CD8-positive, alpha-beta memory T cell (primary cell): ENCODE measurements at regions not wholly inside any gene's neighbourhood (a gene's known extent, or its start where the extent isn't known, plus 50 kb on each side); places are given as distances from the start of the nearest gene placed in this dataset.

Experiments
- CTCF ChIA-PET: fragments of 350-600 bp; sonication (Branson Sonifier 250); formaldehyde crosslinking; loops from one replicate; lab custom pipeline; 2021; ENCODE audit warnings: antibody characterized with exemption; lab: Charles Lee
- POLR2A ChIA-PET: fragments of 350-600 bp; sonication (Branson Sonifier 250); formaldehyde crosslinking; loops from one replicate; lab custom pipeline; 2021; ENCODE audit warnings: antibody characterized with exemption; lab: Charles Lee
- DNase-seq, 5 donors: peaks; one replicate each; pipeline versions ENCODE4 v3.0.0 to v3.0.0-alpha.2; 2020 to 2022; ENCODE audit warnings: mixed read lengths in 1 of 5
- H3K27ac ChIP-seq: one replicate; pipeline ENCODE4 v1.7.0; 2013; ENCODE audit warnings: low read depth, mild to moderate bottlenecking, low read length, moderate library complexity
- H3K27me3 ChIP-seq: 2 replicates; pipeline ENCODE4 v1.7.0; 2013; ENCODE audit warnings: low read length, mild to moderate bottlenecking; ENCODE audit not compliant: insufficient read depth, poor library complexity, severe bottlenecking
- H3K36me3 ChIP-seq: 2 replicates; pipeline ENCODE4 v1.7.0; 2013; ENCODE audit warnings: mild to moderate bottlenecking, low read length, moderate library complexity; ENCODE audit not compliant: insufficient read depth
- H3K4me1 ChIP-seq: 2 replicates; pipeline ENCODE4 v1.7.0; 2013; ENCODE audit warnings: mild to moderate bottlenecking, low read length, moderate library complexity; ENCODE audit not compliant: insufficient read depth
- H3K4me3 ChIP-seq: 2 replicates; pipeline ENCODE4 v1.7.0; 2013; ENCODE audit warnings: mild to moderate bottlenecking, low read length
- H3K9me3 ChIP-seq: 2 replicates; pipeline ENCODE4 v1.7.0; 2013; ENCODE audit warnings: mild to moderate bottlenecking, low read length
- H3K27ac Mint-ChIP-seq, 8 donors: one replicate each; pipeline ENCODE4 v1.8.0; 2020 to 2021; ENCODE audit warnings: mixed read lengths in 8 of 8, mild to moderate bottlenecking in 6 of 8, inconsistent platforms in 3 of 8, moderate library complexity in 3 of 8
- H3K27me3 Mint-ChIP-seq, 2 donors: one replicate each; pipeline ENCODE4 v1.8.0; 2020 to 2021; ENCODE audit warnings: mixed read lengths in 2 of 2, mild to moderate bottlenecking in 1 of 2, moderate library complexity in 1 of 2
- H3K36me3 Mint-ChIP-seq, 3 donors: one replicate each; pipeline ENCODE4 v1.8.0; 2020 to 2021; ENCODE audit warnings: mixed read lengths in 3 of 3, inconsistent platforms in 1 of 3, mild to moderate bottlenecking in 1 of 3
- H3K4me1 Mint-ChIP-seq, 3 donors: one replicate each; pipeline ENCODE4 v1.8.0; 2020 to 2021; ENCODE audit warnings: mixed read lengths in 3 of 3, inconsistent platforms in 1 of 3, mild to moderate bottlenecking in 1 of 3
- H3K4me3 Mint-ChIP-seq, 7 donors: one replicate each; pipeline ENCODE4 v1.8.0; 2020 to 2021; ENCODE audit warnings: mixed read lengths in 7 of 7, mild to moderate bottlenecking in 6 of 7, moderate library complexity in 4 of 7, inconsistent platforms in 2 of 7
- H3K9me3 Mint-ChIP-seq, 5 donors: one replicate each; pipeline ENCODE4 v1.8.0; 2020 to 2022; ENCODE audit warnings: mixed read lengths in 5 of 5, mild to moderate bottlenecking in 3 of 5, moderate library complexity in 2 of 5, inconsistent platforms in 1 of 5

- no peak for DNase-seq
- CTCF ChIA-PET, result no interaction called here
- Mint-ChIP-seq H3K27me3 (peaks cover 0 to 9% of the 10 kb centered on the region in 2 donors), H3K4me3 (no peak overlapping the region), H3K4me1 (peaks cover 0 to 4% (median 0%) of the 10 kb centered on the region in 3 donors), H3K9me3 (no peaks in the 10 kb centered on the region), H3K36me3 (no peaks in the 10 kb centered on the region), H3K27ac (no peak overlapping the region)
- POLR2A ChIA-PET, result no interaction called here
- H3K27me3 ChIP-seq, result no peaks in the 10 kb centered on the region
- no peaks in the 10 kb centered on the region for H3K4me1 ChIP-seq
- no peaks in the 10 kb centered on the region for H3K9me3 ChIP-seq
- no peak overlapping the region for H3K27ac ChIP-seq
- H3K36me3 ChIP-seq, result no peaks in the 10 kb centered on the region
- no peak overlapping the region for H3K4me3 ChIP-seq
These were observed 405.3 kb downstream of the MID1IP1 start for GRCh38 chrX:39206399-39207145.

- ChIA-PET POLR2A (no interaction called here), CTCF (no interaction called here)
- H3K4me1 ChIP-seq, result no peaks in the 10 kb centered on the region
- no peak for DNase-seq
- H3K27ac ChIP-seq, result no peak overlapping the region
- no peaks in the 10 kb centered on the region for H3K36me3 ChIP-seq
- Mint-ChIP-seq H3K36me3 (no peaks in the 10 kb centered on the region), H3K27ac (no peak overlapping the region), H3K27me3 (peaks cover 0 to 11% of the 10 kb centered on the region in 2 donors), H3K9me3 (no peaks in the 10 kb centered on the region), H3K4me1 (no peaks in the 10 kb centered on the region), H3K4me3 (no peak overlapping the region)
- no peaks in the 10 kb centered on the region for H3K27me3 ChIP-seq
- no peak overlapping the region for H3K4me3 ChIP-seq
- no peaks in the 10 kb centered on the region for H3K9me3 ChIP-seq
These were observed 410.2 kb downstream of the MID1IP1 start for GRCh38 chrX:39211501-39211900.

GRCh38 chrX:39212456-39212855 is 411.2 kb downstream of the MID1IP1 start:
- no peak for DNase-seq
- H3K4me3 Mint-ChIP-seq, result no peak overlapping the region
- ChIA-PET POLR2A (no interaction called here), CTCF (no interaction called here)
- no peak overlapping the region for H3K27ac ChIP-seq
- no peaks in the 10 kb centered on the region for H3K36me3 Mint-ChIP-seq
- no peaks in the 10 kb centered on the region for H3K27me3 ChIP-seq
- peaks cover 0 to 9% of the 10 kb centered on the region in 2 donors for H3K27me3 Mint-ChIP-seq
- no peak overlapping the region for H3K27ac Mint-ChIP-seq
- no peaks in the 10 kb centered on the region for H3K36me3 ChIP-seq
- no peaks in the 10 kb centered on the region for H3K4me1 ChIP-seq
- H3K4me1 Mint-ChIP-seq, result no peaks in the 10 kb centered on the region
- H3K9me3 Mint-ChIP-seq, result no peaks in the 10 kb centered on the region
- no peak overlapping the region for H3K4me3 ChIP-seq
- no peaks in the 10 kb centered on the region for H3K9me3 ChIP-seq

GRCh38 chrX:39214387-39215126 is 413.3 kb downstream of the MID1IP1 start:
- H3K36me3 ChIP-seq, result no peaks in the 10 kb centered on the region
- Mint-ChIP-seq H3K27me3 (peaks cover 6 to 9% of the 10 kb centered on the region in 2 donors), H3K4me3 (no peak overlapping the region), H3K9me3 (no peaks in the 10 kb centered on the region), H3K4me1 (no peaks in the 10 kb centered on the region), H3K27ac (no peak overlapping the region), H3K36me3 (no peaks in the 10 kb centered on the region)
- H3K9me3 ChIP-seq, result no peaks in the 10 kb centered on the region
- no peak for DNase-seq
- CTCF ChIA-PET, result no interaction called here
- H3K4me3 ChIP-seq, result no peak overlapping the region
- POLR2A ChIA-PET, result no interaction called here
- no peaks in the 10 kb centered on the region for H3K27me3 ChIP-seq
- no peak overlapping the region for H3K27ac ChIP-seq
- no peaks in the 10 kb centered on the region for H3K4me1 ChIP-seq

GRCh38 chrX:39220952-39221351 is 419.7 kb downstream of the MID1IP1 start:
- Histone ChIP-seq H3K9me3 (no peaks in the 10 kb centered on the region), H3K4me1 (no peaks in the 10 kb centered on the region), H3K36me3 (no peaks in the 10 kb centered on the region), H3K27ac (no peak overlapping the region), H3K4me3 (no peak overlapping the region), H3K27me3 (no peaks in the 10 kb centered on the region)
- POLR2A ChIA-PET, result no interaction called here
- no peak for DNase-seq
- Mint-ChIP-seq H3K9me3 (peaks cover 0 to 2% (median 0%) of the 10 kb centered on the region in 5 donors), H3K27me3 (peaks cover 8 to 11% of the 10 kb centered on the region in 2 donors), H3K4me3 (no peak overlapping the region), H3K4me1 (no peaks in the 10 kb centered on the region), H3K36me3 (no peaks in the 10 kb centered on the region), H3K27ac (no peak overlapping the region)
- CTCF ChIA-PET, result no interaction called here

- Mint-ChIP-seq H3K36me3 (no peaks in the 10 kb centered on the region), H3K27ac (no peak overlapping the region), H3K9me3 (peaks cover 0 to 2% (median 0%) of the 10 kb centered on the region in 5 donors), H3K4me3 (no peak overlapping the region), H3K27me3 (peaks cover 8 to 11% of the 10 kb centered on the region in 2 donors), H3K4me1 (no peaks in the 10 kb centered on the region)
- Histone ChIP-seq H3K27me3 (no peaks in the 10 kb centered on the region), H3K4me3 (no peak overlapping the region), H3K36me3 (no peaks in the 10 kb centered on the region), H3K9me3 (no peaks in the 10 kb centered on the region), H3K4me1 (no peaks in the 10 kb centered on the region), H3K27ac (no peak overlapping the region)
- ChIA-PET CTCF (no interaction called here), POLR2A (no interaction called here)
- no peak for DNase-seq
These were observed 421.3 kb downstream of the MID1IP1 start for GRCh38 chrX:39222346-39223113.

GRCh38 chrX:39226251-39226650 is 425.0 kb downstream of the MID1IP1 start:
- Histone ChIP-seq H3K4me1 (no peaks in the 10 kb centered on the region), H3K9me3 (no peaks in the 10 kb centered on the region), H3K4me3 (no peak overlapping the region), H3K27me3 (no peaks in the 10 kb centered on the region), H3K36me3 (no peaks in the 10 kb centered on the region), H3K27ac (no peak overlapping the region)
- Mint-ChIP-seq H3K4me3 (no peak overlapping the region), H3K27ac (no peak overlapping the region), H3K9me3 (peaks cover 0 to 2% (median 0%) of the 10 kb centered on the region in 5 donors), H3K4me1 (no peaks in the 10 kb centered on the region), H3K36me3 (no peaks in the 10 kb centered on the region), H3K27me3 (peaks cover 5 to 14% of the 10 kb centered on the region in 2 donors)
- CTCF ChIA-PET, result no interaction called here
- POLR2A ChIA-PET, result no interaction called here
- no peak for DNase-seq

- peaks cover 0 to 2% (median 0%) of the 10 kb centered on the region in 5 donors for H3K9me3 Mint-ChIP-seq
These were observed 426.1 kb downstream of the MID1IP1 start for GRCh38 chrX:39227371-39227770.

More at GRCh38 chrX:39227371-39227770, 426.1 kb downstream of the MID1IP1 start:
- Mint-ChIP-seq H3K27ac (no peak overlapping the region), H3K27me3 (peaks cover 5 to 14% of the 10 kb centered on the region in 2 donors), H3K4me3 (no peak overlapping the region), H3K4me1 (no peaks in the 10 kb centered on the region), H3K36me3 (no peaks in the 10 kb centered on the region)
- H3K27ac ChIP-seq, result no peak overlapping the region
- POLR2A ChIA-PET, result no interaction called here
- H3K4me3 ChIP-seq, result no peak overlapping the region
- no peak for DNase-seq
- H3K27me3 ChIP-seq, result no peaks in the 10 kb centered on the region
- CTCF ChIA-PET, result no interaction called here
- H3K9me3 ChIP-seq, result no peaks in the 10 kb centered on the region
- H3K36me3 ChIP-seq, result no peaks in the 10 kb centered on the region
- no peaks in the 10 kb centered on the region for H3K4me1 ChIP-seq
